NT2/D1 (cell line): ENCODE measurements at regions not wholly inside any gene's neighbourhood (a gene's known extent, or its start where the extent isn't known, plus 50 kb on each side); places are given as distances from the start of the nearest gene placed in this dataset.

Source experiments
- DNase-seq: peaks from one replicate; pipeline ENCODE4 v3.0.0-alpha.2; 2011; ENCODE audit warnings: low read depth, low spot score
- H3K27me3 ChIP-seq: 2 replicates; pipeline ENCODE4 v1.6.0; 2011; ENCODE audit warnings: mild to moderate bottlenecking; ENCODE audit not compliant: insufficient read length, insufficient read depth
- H3K36me3 ChIP-seq: 2 replicates; pipeline ENCODE4 v1.6.1; 2011; ENCODE audit warnings: mild to moderate bottlenecking, low read length, mixed read lengths; ENCODE audit not compliant: insufficient read depth, insufficient read length
- H3K4me1 ChIP-seq: 2 replicates; pipeline ENCODE4 v1.5.1; 2011; ENCODE audit not compliant: insufficient read depth, insufficient read length
- H3K4me3 ChIP-seq: 2 replicates; pipeline ENCODE4 v1.5.1; 2011; ENCODE audit warnings: low read depth; ENCODE audit not compliant: insufficient read length
- H3K9ac ChIP-seq: 2 replicates; pipeline ENCODE4 v1.6.0; 2011; ENCODE audit warnings: low read depth; ENCODE audit not compliant: insufficient read length
- H3K9me3 ChIP-seq: 2 replicates; pipeline ENCODE4 v1.5.1; 2011; ENCODE audit warnings: mild to moderate bottlenecking, low read length; ENCODE audit not compliant: insufficient read depth
- SUZ12 ChIP-seq: IDR thresholded peaks from 2 replicates; pipeline ENCODE4 v1.6.1; 2011; ENCODE audit not compliant: insufficient read length, insufficient read depth; ENCODE audit errors: extremely low read depth
- YY1 ChIP-seq: IDR thresholded peaks from 2 replicates; pipeline ENCODE4 v1.6.1; 2011; ENCODE audit not compliant: insufficient read length, insufficient read depth
- ZNF274 ChIP-seq: IDR thresholded peaks from 2 replicates; pipeline ENCODE4 v1.6.1; 2011; ENCODE audit warnings: mild to moderate bottlenecking, low read depth, low read length

GRCh38 chr6:21679761-21680265 lies 86.3 kb downstream of the SOX4 start:
- no peak overlapping the region for H3K9ac ChIP-seq
- no peaks in the 10 kb centered on the region for H3K27me3 ChIP-seq
- H3K9me3 ChIP-seq = no peaks in the 10 kb centered on the region
- H3K4me1 ChIP-seq = no peaks in the 10 kb centered on the region
- DNase-seq = no peak
- no peak for TF ChIP-seq ZNF274
- TF ChIP-seq YY1 = no peak
- TF ChIP-seq SUZ12 = no peak
- no peaks in the 10 kb centered on the region for H3K36me3 ChIP-seq
- H3K4me3 ChIP-seq = no peak overlapping the region

- H3K36me3 ChIP-seq = no peaks in the 10 kb centered on the region
- no peaks in the 10 kb centered on the region for H3K9me3 ChIP-seq
- no peak overlapping the region for H3K9ac ChIP-seq
- DNase-seq = no peak
- H3K27me3 ChIP-seq = no peaks in the 10 kb centered on the region
- TF ChIP-seq ZNF274 (no peak), YY1 (no peak), SUZ12 (no peak)
- H3K4me1 ChIP-seq = no peaks in the 10 kb centered on the region
- H3K4me3 ChIP-seq = no peak overlapping the region
Measured at GRCh38 chr6:21680611-21681010, 87.1 kb downstream of the SOX4 start.

GRCh38 chr6:21690489-21690888 lies 96.9 kb downstream of the SOX4 start:
- H3K4me3 ChIP-seq = no peak overlapping the region
- no peaks in the 10 kb centered on the region for H3K4me1 ChIP-seq
- H3K27me3 ChIP-seq = no peaks in the 10 kb centered on the region
- no peak for TF ChIP-seq YY1
- no peak for TF ChIP-seq SUZ12
- H3K36me3 ChIP-seq = no peaks in the 10 kb centered on the region
- H3K9me3 ChIP-seq = peaks cover 9% of the 10 kb centered on the region; the same call in 1 of the 2 replicates
- no peak overlapping the region for H3K9ac ChIP-seq
- no peak for DNase-seq

- no peak overlapping the region for H3K4me3 ChIP-seq
- TF ChIP-seq ZNF274 = no peak
- TF ChIP-seq SUZ12 = no peak
- no peak for TF ChIP-seq YY1
- H3K9me3 ChIP-seq = peaks cover 9% of the 10 kb centered on the region; the same call in 1 of the 2 replicates
- H3K36me3 ChIP-seq = no peaks in the 10 kb centered on the region
- no peak for DNase-seq
- no peak overlapping the region for H3K9ac ChIP-seq
- no peaks in the 10 kb centered on the region for H3K27me3 ChIP-seq
- no peaks in the 10 kb centered on the region for H3K4me1 ChIP-seq
Measured at GRCh38 chr6:21691685-21692346, 98.3 kb downstream of the SOX4 start.

GRCh38 chr6:21692721-21693120 lies 99.2 kb downstream of the SOX4 start:
- H3K27me3 ChIP-seq = no peaks in the 10 kb centered on the region
- no peaks in the 10 kb centered on the region for H3K36me3 ChIP-seq
- no peak for DNase-seq
- no peak overlapping the region for H3K9ac ChIP-seq
- no peak overlapping the region for H3K4me3 ChIP-seq
- TF ChIP-seq SUZ12 (no peak), YY1 (no peak), ZNF274 (no peak)
- no peaks in the 10 kb centered on the region for H3K4me1 ChIP-seq
- 0 out of 2 replicates have a peak, but pooled peaks cover 6% of the 10 kb centered on the region for H3K9me3 ChIP-seq

GRCh38 chr6:21694168-21694567 lies 100.6 kb downstream of the SOX4 start:
- H3K4me1 ChIP-seq = no peaks in the 10 kb centered on the region
- H3K27me3 ChIP-seq = no peaks in the 10 kb centered on the region
- no peak for TF ChIP-seq SUZ12
- TF ChIP-seq ZNF274 = no peak
- TF ChIP-seq YY1 = no peak
- DNase-seq = no peak
- H3K4me3 ChIP-seq = no peak overlapping the region
- H3K9ac ChIP-seq = no peak overlapping the region
- H3K9me3 ChIP-seq = no peaks in the 10 kb centered on the region
- no peaks in the 10 kb centered on the region for H3K36me3 ChIP-seq

GRCh38 chr6:21707524-21708319 lies 114.2 kb downstream of the SOX4 start:
- H3K9me3 ChIP-seq = no peaks in the 10 kb centered on the region
- H3K4me3 ChIP-seq = no peak overlapping the region
- H3K27me3 ChIP-seq = no peaks in the 10 kb centered on the region
- H3K36me3 ChIP-seq = no peaks in the 10 kb centered on the region
- H3K9ac ChIP-seq = no peak overlapping the region
- DNase-seq = no peak
- TF ChIP-seq YY1 (no peak), SUZ12 (no peak), ZNF274 (no peak)
- H3K4me1 ChIP-seq = no peaks in the 10 kb centered on the region
